Occipital lobe (tissue), 1 donor: ENCODE measurements at regions not wholly inside any gene's neighbourhood (a gene's known extent, or its start where the extent isn't known, plus 50 kb on each side); places are given as distances from the start of the nearest gene placed in this dataset.

Experiments
- DNase-seq: peaks from one replicate; lab custom pipeline; 2025; lab: John Stamatoyannopoulos, UW

GRCh38 chr6:132973514-132973993 is 159.2 kb downstream of the RPS12 start:
- DNase-seq = no peak

GRCh38 chr6:132974122-132974521 is 159.8 kb downstream of the RPS12 start:
- DNase-seq = no peak

- DNase-seq = no peak
Measured at GRCh38 chr6:132977413-132977812, 163.0 kb downstream of the RPS12 start.

GRCh38 chr6:132978685-132979084 is 164.3 kb downstream of the RPS12 start:
- DNase-seq = no peak

- no peak for DNase-seq
Measured at GRCh38 chr6:132993738-132994137, 179.4 kb downstream of the RPS12 start.

GRCh38 chr6:132995009-132995408 is 180.6 kb downstream of the RPS12 start:
- DNase-seq = no peak

- peak; percentile 13 for DNase-seq
Measured at GRCh38 chr6:132995432-132995831, 181.1 kb downstream of the RPS12 start.

GRCh38 chr6:132998418-132998817 is 184.0 kb downstream of the RPS12 start:
- no peak for DNase-seq

GRCh38 chr6:133001040-133001565 is 186.7 kb downstream of the RPS12 start:
- no peak for DNase-seq

GRCh38 chr6:133004304-133004884 is 190.0 kb downstream of the RPS12 start:
- no peak for DNase-seq

GRCh38 chr6:133012774-133013173 is 198.4 kb downstream of the RPS12 start:
- DNase-seq = no peak

GRCh38 chr6:133016631-133017030 is 202.3 kb downstream of the RPS12 start:
- DNase-seq = no peak

- no peak for DNase-seq
Measured at GRCh38 chr6:133017581-133017980, 203.2 kb downstream of the RPS12 start.

GRCh38 chr6:133026705-133027104 is 212.3 kb downstream of the RPS12 start:
- DNase-seq = no peak

- DNase-seq = no peak
Measured at GRCh38 chr6:133033263-133033662, 207.9 kb upstream of the EYA4 start.

GRCh38 chr6:133034509-133035206 is 206.5 kb upstream of the EYA4 start:
- no peak for DNase-seq

GRCh38 chr6:133040094-133040802 is 200.9 kb upstream of the EYA4 start:
- no peak for DNase-seq

GRCh38 chr6:133040803-133041419 is 200.2 kb upstream of the EYA4 start:
- no peak for DNase-seq

- no peak for DNase-seq
Measured at GRCh38 chr6:133042550-133043120, 198.5 kb upstream of the EYA4 start.

- DNase-seq = no peak
Measured at GRCh38 chr6:133046576-133046975, 194.6 kb upstream of the EYA4 start.

GRCh38 chr6:133047065-133047665 is 194.0 kb upstream of the EYA4 start:
- DNase-seq = no peak
